ENCODE measurements at regions not wholly inside any gene's neighbourhood (a gene's known extent, or its start where the extent isn't known, plus 50 kb on each side); places are given as distances from the start of the nearest gene placed in this dataset.
"Not testable (repeated sequence)": the region's sequence is repeated elsewhere in the genome, so short reads cannot be mapped to it uniquely, and the experiment has no call there.

DNA sequence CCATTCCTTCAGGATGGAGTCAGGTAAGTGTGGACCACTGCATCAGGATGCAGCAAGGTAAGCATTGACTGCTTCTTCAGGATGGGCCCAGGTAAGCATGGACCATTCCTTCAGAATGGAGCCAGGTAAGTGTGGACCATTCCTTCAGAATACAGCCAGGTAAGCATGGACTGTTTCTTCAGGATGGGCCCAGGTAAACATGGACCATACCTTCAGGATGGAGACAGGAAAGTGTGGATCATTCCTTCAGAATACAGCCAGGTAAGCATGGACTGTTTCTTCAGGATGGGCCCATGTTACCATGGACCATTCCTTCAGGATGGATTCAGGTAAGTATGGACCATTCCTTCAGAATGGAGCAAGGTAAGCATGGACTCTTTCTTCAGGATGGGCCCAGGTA lies 89.4 kb upstream of the SPACA7 start:
- DNase-seq: not testable (repeated sequence)

DNA sequence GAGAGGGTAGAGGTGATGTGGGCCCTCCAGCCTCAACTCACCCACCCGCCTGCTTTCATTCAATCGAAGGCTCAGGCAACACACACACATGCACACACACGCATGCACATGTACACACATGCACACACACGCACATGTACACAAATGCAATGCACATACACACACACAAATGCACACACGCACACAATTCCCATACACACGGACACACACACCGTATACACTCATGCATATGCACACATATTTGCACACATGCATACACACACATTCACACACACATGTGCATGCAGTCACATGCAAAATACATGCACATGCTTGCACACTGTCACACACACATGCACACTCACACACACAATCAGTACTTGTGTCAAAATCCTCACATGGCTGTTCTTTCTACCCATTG lies 55.9 kb upstream of the SPACA7 start:
- no peak for DNase-seq

DNA sequence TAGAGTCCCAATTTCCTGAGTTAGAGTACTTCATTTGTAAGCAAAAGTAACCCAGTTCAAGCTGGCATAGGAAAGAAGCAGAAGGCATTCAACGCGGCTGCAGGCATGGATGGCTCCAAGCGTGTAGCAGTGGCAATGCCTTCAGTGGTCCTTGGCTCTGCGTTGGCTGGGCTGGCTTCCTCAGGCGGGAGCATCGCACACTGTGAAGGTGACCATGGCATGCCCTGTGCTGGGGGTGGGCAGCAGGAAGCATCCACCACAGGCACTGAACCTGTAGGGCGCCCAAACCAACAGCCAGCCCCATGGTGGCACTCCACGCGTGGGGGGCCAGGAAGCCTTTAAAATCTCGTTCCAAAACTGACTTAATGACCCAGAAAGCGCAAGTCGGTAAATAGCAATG lies 53.6 kb upstream of the SPACA7 start:
- DNase-seq: no peak

DNA sequence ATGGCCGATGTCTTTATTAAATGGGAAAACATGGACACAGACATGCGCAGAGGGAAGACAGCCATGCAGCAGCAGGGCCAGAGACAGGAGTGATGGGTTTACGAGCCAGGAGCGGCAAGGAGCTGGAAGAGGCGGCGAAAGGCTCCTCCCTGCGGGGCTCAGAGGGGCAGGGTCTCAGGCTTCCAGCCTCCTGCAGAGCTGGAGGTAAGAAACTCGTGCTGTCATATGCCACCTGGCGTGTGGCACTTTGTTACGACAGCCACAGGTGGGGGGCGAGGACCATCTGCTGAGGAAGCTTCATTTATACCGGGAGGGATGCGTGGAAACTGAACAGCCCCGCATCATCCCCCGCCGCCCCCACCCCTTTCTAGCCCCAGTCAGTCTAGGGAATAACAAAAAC lies 52.0 kb upstream of the SPACA7 start:
- no peak for DNase-seq

DNA sequence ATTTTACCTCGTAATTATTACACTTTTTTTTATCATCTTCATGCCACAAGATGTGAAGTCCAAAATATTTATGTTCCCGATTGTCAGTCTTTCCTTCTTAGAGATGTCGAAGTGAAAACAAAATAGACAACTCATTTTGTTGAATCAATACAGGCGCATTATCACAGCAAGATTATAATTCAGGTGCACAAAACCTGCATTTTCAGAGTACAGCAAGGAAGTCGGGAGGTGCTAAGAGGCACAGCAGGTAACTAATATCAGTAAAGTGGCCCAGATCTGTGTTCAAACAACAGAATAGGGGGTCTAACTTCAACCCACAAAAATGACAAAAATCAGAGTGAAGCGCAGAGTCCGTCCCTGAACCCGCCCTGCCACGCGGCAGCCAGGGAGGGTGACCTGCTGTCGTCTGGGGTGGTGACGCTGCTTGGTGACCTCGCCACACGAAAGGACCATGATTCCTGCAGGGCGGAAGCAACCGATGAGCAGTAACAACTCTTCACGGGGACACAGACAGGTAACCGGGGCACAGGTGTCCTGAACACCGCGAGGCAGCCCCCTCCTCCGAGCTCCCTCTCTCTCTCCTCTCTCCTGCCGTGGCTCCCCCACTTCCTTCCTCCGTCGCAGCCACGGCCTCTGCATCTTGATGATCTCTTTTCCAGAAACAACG lies 50.9 kb upstream of the SPACA7 start:
- no peak for DNase-seq

DNA sequence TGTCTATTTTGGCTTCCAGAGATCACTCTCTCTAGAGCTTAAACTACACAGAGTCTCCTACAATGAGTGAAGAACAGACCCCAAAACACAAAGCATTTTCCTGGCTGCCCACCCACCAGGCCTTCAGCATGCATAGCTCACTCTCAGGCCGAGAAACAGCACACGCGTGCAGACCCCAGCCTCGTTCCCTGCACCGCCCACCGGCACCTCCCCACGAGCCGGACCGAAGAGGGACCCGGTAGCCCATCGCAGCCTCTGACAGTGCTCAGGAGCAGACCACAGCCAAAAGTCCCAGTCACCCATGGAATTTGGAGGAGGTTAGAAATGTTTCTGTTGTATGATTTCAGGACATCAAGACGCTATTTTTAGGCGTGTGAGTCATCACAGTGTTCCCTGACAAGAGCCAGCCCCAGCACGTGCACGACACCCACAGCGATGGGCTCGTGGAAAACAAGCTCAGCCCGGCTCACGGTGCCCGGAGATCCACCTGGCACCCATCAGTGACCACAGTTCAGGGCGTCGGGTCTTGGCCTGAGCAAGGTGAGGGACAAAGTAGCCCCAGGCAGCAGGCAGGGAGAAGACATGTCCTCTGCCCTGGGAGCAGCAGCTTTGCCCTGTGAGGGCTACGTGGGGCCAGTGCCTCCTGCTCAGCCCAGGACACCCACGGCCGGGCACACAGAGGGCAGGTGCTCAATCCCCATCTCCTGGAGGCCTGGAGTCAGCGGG lies 50.1 kb upstream of the SPACA7 start:
- DNase-seq: no peak
